GM12873 (cell line): ENCODE measurements at regions not wholly inside any gene's neighbourhood (a gene's known extent, or its start where the extent isn't known, plus 50 kb on each side); places are given as distances from the start of the nearest gene placed in this dataset.

Experiments
- TF ChIP-seq, protein P1 (sequence below): IDR thresholded peaks from 2 replicates; pipeline ENCODE4 v1.5.1; 2012; ENCODE audit warnings: low read depth, mild to moderate bottlenecking, moderate library complexity, low read length, control low read depth; ENCODE audit not compliant: insufficient read depth; ENCODE audit errors: missing control alignments

- TF ChIP-seq, protein P1, sequence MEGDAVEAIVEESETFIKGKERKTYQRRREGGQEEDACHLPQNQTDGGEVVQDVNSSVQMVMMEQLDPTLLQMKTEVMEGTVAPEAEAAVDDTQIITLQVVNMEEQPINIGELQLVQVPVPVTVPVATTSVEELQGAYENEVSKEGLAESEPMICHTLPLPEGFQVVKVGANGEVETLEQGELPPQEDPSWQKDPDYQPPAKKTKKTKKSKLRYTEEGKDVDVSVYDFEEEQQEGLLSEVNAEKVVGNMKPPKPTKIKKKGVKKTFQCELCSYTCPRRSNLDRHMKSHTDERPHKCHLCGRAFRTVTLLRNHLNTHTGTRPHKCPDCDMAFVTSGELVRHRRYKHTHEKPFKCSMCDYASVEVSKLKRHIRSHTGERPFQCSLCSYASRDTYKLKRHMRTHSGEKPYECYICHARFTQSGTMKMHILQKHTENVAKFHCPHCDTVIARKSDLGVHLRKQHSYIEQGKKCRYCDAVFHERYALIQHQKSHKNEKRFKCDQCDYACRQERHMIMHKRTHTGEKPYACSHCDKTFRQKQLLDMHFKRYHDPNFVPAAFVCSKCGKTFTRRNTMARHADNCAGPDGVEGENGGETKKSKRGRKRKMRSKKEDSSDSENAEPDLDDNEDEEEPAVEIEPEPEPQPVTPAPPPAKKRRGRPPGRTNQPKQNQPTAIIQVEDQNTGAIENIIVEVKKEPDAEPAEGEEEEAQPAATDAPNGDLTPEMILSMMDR: no peak
Observed at GRCh38 chr5:82414041-82414388, 135.9 kb upstream of the RPS23 start.

GRCh38 chr5:82413302-82414040 lies 135.3 kb upstream of the RPS23 start:
- TF ChIP-seq, protein P1: no peak

GRCh38 chr5:82408033-82408432 lies 129.9 kb upstream of the RPS23 start:
- TF ChIP-seq, protein P1: no peak

GRCh38 chr5:82406205-82406773 lies 128.1 kb upstream of the RPS23 start:
- TF ChIP-seq, protein P1: no peak

GRCh38 chr5:82405618-82406204 lies 127.6 kb upstream of the RPS23 start:
- TF ChIP-seq, protein P1: no peak

DNA sequence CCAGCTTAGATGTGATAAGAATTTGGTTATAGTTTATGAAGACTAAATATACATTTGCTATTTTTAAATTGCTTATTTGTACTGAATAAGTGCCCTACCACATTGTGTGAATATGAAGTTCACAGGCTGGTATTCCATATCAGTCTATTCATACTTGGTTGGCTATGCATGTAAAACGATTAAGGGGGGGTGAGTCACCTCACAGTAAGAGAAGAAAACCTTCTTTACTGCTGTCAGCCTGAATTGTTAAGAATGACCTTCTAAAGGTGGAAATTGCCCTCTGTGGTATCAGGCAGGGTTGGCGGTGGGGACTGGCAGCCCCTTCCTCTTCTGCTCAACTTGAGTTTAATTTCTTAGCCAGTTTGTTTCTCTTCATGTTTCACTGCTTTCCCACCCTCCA lies 127.0 kb upstream of the RPS23 start:
- TF ChIP-seq, protein P1: no peak

GRCh38 chr5:82404382-82404945 lies 126.3 kb upstream of the RPS23 start:
- TF ChIP-seq, protein P1: no peak
